GM23338 (cell line): ENCODE measurements at regions not wholly inside any gene's neighbourhood (a gene's known extent, or its start where the extent isn't known, plus 50 kb on each side); places are given as distances from the start of the nearest gene placed in this dataset.

ENCODE experiments used
- CREB1 ChIP-seq: fragments of 250-450 bp; sonication (Bioruptor Pico); IDR thresholded peaks from 2 replicates; pipeline ENCODE4 v1.5.0; 2020; ENCODE audit warnings: low read depth, mild to moderate bottlenecking, moderate library complexity
- CTCF ChIP-seq, 2 experiments: fragments of 200-600 bp in 1 of 2; sonication (generic) in 1 of 2; conservative IDR thresholded peaks; 2 replicates each; pipeline versions ENCODE4 v1.5.1 to v1.6.1; 2016 to 2017; ENCODE audit warnings: antibody characterized with exemption in 2 of 2, low read depth in 2 of 2, mild to moderate bottlenecking in 2 of 2, moderate library complexity in 1 of 2
- EZH2 ChIP-seq: fragments of 200-600 bp; sonication (generic); IDR thresholded peaks from one replicate; pipeline ENCODE4 v1.8.0; 2017; ENCODE audit warnings: antibody characterized with exemption, mild to moderate bottlenecking, low read depth; ENCODE audit not compliant: unreplicated experiment
- EZH2phosphoT487 ChIP-seq: fragments of 200-600 bp; sonication (generic); IDR thresholded peaks from one replicate; pipeline ENCODE4 v1.8.1; 2018; ENCODE audit warnings: antibody characterized with exemption; ENCODE audit not compliant: unreplicated experiment
- JUNB ChIP-seq: IDR thresholded peaks from one replicate; pipeline ENCODE4 v1.6.1; 2016; ENCODE audit warnings: antibody characterized with exemption; ENCODE audit not compliant: unreplicated experiment
- NANOG ChIP-seq: IDR thresholded peaks from 2 replicates; pipeline ENCODE4 v1.6.1; 2016; ENCODE audit warnings: antibody characterized with exemption, borderline replicate concordance
- ZNF462 ChIP-seq: fragments of 250-450 bp; sonication (Bioruptor Pico); IDR thresholded peaks from 2 replicates; pipeline ENCODE4 v1.5.0; 2020; ENCODE audit warnings: mild to moderate bottlenecking, moderate library complexity

- TF ChIP-seq ZNF462 (CRISPR knock-in tag) (no peak), EZH2 (no peak), CTCF (conservative IDR thresholded peaks at IDR 0.05; ENCODE audit: low read depth in 2 of 2) (no peak), NANOG (no peak), CREB1 (CRISPR knock-in tag) (no peak), EZH2phosphoT487 (no peak), JUNB (no peak)
These were observed 71.0 kb upstream of the TAF1B start (continued) for GRCh38 chr2:9772035-9772998.
